ENCODE measurements at regions not wholly inside any gene's neighbourhood (a gene's known extent, or its start where the extent isn't known, plus 50 kb on each side); places are given as distances from the start of the nearest gene placed in this dataset.
"Not testable (repeated sequence)": the region's sequence is repeated elsewhere in the genome, so short reads cannot be mapped to it uniquely, and the experiment has no call there.

DNA sequence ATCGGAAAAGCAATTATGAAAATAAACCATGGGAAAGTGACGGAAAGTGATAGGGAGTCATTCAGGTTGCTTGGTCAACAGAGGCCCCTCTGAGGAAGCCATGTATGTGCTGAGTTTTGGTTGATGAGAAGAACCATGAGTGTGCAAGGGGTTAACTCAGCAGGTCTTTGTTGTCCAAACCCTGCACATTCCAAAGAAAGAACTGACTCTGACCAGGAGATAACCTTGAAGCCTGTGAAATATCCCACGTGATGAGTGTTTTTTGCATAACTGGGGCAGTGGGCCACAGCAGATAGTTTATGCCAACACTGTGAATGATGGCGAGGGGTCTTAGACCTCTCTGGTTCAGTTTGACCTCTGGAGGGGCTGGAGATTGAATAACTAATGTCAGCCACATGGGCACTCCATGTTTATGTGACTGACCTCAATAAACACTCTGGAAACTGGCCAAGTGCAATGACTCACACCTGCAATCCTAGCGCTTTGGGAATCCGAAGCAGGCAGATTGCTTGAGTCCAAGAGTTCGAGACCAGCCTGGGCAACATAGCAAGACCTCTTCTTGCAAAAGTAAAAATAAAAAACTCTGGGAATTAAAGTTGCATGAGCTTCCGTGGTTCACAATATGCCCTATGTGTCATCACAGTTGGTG, 154.0 kb upstream of the FOXK1 start:
- Mint-ChIP-seq H3K9me3 (ENCODE audit: unreplicated experiment) (peaks cover 35% of the 10 kb centered on the region), H3K36me3 (ENCODE audit: low read depth, unreplicated experiment) (peaks cover 5% of the 10 kb centered on the region), H3K4me1 (ENCODE audit: unreplicated experiment) (no peaks in the 10 kb centered on the region), H3K27ac (ENCODE audit: unreplicated experiment) (no peak overlapping the region), H3K4me3 (ENCODE audit: unreplicated experiment) (no peak overlapping the region), H3K27me3 (ENCODE audit: unreplicated experiment) (peaks cover 8% of the 10 kb centered on the region)
- TF ChIP-seq, protein P1, sequence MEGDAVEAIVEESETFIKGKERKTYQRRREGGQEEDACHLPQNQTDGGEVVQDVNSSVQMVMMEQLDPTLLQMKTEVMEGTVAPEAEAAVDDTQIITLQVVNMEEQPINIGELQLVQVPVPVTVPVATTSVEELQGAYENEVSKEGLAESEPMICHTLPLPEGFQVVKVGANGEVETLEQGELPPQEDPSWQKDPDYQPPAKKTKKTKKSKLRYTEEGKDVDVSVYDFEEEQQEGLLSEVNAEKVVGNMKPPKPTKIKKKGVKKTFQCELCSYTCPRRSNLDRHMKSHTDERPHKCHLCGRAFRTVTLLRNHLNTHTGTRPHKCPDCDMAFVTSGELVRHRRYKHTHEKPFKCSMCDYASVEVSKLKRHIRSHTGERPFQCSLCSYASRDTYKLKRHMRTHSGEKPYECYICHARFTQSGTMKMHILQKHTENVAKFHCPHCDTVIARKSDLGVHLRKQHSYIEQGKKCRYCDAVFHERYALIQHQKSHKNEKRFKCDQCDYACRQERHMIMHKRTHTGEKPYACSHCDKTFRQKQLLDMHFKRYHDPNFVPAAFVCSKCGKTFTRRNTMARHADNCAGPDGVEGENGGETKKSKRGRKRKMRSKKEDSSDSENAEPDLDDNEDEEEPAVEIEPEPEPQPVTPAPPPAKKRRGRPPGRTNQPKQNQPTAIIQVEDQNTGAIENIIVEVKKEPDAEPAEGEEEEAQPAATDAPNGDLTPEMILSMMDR (IDR thresholded peaks at IDR 0.05; ENCODE audit: unreplicated experiment): no peak
- DNase-seq (ENCODE audit: low spot score): no peak

DNA sequence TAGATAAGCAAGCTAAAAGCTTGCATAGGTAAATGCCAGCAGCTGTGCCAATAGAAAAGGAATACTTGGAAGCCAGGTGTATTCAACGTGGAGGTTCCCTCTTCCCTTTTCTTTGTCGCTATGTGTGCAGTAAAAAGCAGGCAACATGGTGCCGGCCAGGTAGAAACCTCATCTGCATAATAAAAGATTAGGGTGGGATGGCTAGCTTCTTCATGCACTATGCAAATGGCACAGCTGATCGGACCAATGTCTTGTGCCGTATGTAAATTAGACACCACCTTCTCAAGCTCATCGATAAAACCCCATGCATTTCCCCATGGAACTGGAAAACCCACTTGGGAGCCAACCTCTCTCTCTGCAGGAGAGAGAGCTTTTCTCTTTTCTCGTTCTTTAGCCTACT, 150.9 kb upstream of the FOXK1 start:
- Mint-ChIP-seq H3K27ac (ENCODE audit: unreplicated experiment) (no peak overlapping the region), H3K36me3 (ENCODE audit: low read depth, unreplicated experiment) (peaks cover 16% of the 10 kb centered on the region), H3K4me3 (ENCODE audit: unreplicated experiment) (no peak overlapping the region), H3K4me1 (ENCODE audit: unreplicated experiment) (no peaks in the 10 kb centered on the region), H3K9me3 (ENCODE audit: unreplicated experiment) (peaks cover 32% of the 10 kb centered on the region), H3K27me3 (ENCODE audit: unreplicated experiment) (peaks cover 9% of the 10 kb centered on the region)
- TF ChIP-seq, protein P1 (IDR thresholded peaks at IDR 0.05; ENCODE audit: unreplicated experiment): no peak
- no peak for DNase-seq (ENCODE audit: low spot score)

DNA sequence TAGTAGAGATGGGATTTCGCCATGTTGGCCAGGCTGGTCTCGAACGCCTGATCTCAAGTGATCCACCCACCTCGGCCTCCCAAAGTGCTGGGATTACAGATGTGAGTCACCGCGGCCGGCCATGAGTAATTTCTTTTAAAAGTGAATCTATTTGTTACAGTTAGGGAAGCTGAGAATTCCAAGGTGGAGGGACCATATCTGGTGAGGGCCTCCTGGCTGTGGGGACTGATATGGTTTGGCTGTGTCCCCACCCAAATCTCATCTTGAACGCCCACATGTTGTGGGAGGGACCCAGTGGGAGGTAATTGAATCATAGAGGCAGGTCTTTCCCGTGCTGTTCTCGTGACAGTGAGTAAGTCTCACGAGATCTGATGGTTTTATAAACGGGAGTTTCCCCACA, 148.8 kb upstream of the FOXK1 start:
- not testable (repeated sequence) for H3K4me3 Mint-ChIP-seq (ENCODE audit: unreplicated experiment); H3K27ac Mint-ChIP-seq (ENCODE audit: unreplicated experiment); H3K27me3 Mint-ChIP-seq (ENCODE audit: unreplicated experiment); DNase-seq (ENCODE audit: low spot score); H3K4me1 Mint-ChIP-seq (ENCODE audit: unreplicated experiment)
- peaks cover 16% of the 10 kb centered on the region for H3K36me3 Mint-ChIP-seq (ENCODE audit: low read depth, unreplicated experiment)
- H3K9me3 Mint-ChIP-seq (ENCODE audit: unreplicated experiment): peaks cover 35% of the 10 kb centered on the region

DNA sequence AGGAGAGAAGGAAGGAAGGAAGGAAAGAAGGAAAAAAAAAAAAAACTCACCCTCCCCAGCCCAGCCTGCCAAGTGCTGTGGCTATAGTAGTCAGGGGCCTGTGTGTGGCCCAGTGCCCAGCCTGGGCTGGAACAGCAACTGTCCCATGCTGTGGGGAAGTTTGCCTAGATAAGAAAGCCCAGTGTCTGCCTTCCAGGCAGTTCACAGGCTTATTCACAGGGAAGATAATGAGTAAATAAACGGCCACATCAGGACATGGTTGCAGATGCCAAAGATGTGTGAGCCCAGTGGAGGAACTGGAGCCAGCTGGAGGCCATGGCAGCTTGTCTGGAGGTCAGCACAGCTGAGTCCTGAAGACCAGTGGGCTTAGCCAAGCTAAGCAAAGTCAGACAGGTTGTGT, 132.4 kb upstream of the FOXK1 start:
- Mint-ChIP-seq H3K36me3 (ENCODE audit: low read depth, unreplicated experiment) (no peaks in the 10 kb centered on the region), H3K27me3 (ENCODE audit: unreplicated experiment) (peaks cover 11% of the 10 kb centered on the region), H3K4me1 (ENCODE audit: unreplicated experiment) (no peaks in the 10 kb centered on the region), H3K9me3 (ENCODE audit: unreplicated experiment) (peaks cover 40% of the 10 kb centered on the region), H3K4me3 (ENCODE audit: unreplicated experiment) (no peak overlapping the region), H3K27ac (ENCODE audit: unreplicated experiment) (no peak overlapping the region)
- DNase-seq (ENCODE audit: low spot score): no peak
- TF ChIP-seq, protein P1 (IDR thresholded peaks at IDR 0.05; ENCODE audit: unreplicated experiment): no peak

DNA sequence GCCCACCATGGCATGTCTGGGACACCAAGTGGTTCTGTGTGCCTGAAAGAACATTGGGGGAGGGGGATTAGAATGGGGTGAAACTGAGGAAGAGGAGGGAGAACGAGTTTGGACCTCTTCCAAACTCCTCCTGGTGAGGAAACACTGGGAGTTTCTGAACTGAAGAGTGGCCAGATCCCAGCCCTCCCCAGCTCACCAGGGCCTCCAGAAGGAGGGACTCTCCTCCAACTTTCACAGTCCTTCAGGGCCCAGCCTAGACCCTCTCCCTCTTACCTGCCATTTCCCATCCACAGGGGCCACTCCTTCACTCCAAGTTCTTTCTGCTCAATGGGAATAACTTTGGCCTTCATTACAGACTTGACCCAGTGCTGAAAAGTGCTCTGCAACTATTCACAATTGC, 132.0 kb upstream of the FOXK1 start:
- Mint-ChIP-seq H3K27ac (ENCODE audit: unreplicated experiment) (no peak overlapping the region), H3K27me3 (ENCODE audit: unreplicated experiment) (peaks cover 11% of the 10 kb centered on the region), H3K9me3 (ENCODE audit: unreplicated experiment) (peaks cover 39% of the 10 kb centered on the region), H3K4me3 (ENCODE audit: unreplicated experiment) (no peak overlapping the region), H3K36me3 (ENCODE audit: low read depth, unreplicated experiment) (no peaks in the 10 kb centered on the region), H3K4me1 (ENCODE audit: unreplicated experiment) (no peaks in the 10 kb centered on the region)
- no peak for DNase-seq (ENCODE audit: low spot score)
- TF ChIP-seq, protein P1 (IDR thresholded peaks at IDR 0.05; ENCODE audit: unreplicated experiment): no peak
